ENCODE measurements at regions not wholly inside any gene's neighbourhood (a gene's known extent, or its start where the extent isn't known, plus 50 kb on each side); places are given as distances from the start of the nearest gene placed in this dataset.

DNA sequence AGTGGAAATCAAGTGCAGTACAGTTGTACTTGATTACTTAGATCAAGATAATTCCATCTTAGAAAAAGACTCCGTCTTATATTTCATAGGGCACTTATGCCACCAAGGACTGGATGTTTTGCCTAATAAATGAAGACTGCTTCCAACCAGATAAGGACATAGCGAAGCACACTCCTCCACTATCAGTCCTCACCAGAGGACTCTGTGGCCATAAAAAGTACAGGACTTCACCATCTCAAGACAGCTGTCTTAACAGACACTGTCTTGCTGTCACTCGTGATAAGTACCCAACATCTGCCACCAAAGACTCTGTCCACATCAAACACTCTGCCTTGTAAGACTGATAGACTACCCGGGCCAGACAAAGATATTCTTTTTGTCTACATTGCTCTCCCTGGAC lies 352.0 kb downstream of the TRAM1L1 start:
- TF ChIP-seq, protein P1, sequence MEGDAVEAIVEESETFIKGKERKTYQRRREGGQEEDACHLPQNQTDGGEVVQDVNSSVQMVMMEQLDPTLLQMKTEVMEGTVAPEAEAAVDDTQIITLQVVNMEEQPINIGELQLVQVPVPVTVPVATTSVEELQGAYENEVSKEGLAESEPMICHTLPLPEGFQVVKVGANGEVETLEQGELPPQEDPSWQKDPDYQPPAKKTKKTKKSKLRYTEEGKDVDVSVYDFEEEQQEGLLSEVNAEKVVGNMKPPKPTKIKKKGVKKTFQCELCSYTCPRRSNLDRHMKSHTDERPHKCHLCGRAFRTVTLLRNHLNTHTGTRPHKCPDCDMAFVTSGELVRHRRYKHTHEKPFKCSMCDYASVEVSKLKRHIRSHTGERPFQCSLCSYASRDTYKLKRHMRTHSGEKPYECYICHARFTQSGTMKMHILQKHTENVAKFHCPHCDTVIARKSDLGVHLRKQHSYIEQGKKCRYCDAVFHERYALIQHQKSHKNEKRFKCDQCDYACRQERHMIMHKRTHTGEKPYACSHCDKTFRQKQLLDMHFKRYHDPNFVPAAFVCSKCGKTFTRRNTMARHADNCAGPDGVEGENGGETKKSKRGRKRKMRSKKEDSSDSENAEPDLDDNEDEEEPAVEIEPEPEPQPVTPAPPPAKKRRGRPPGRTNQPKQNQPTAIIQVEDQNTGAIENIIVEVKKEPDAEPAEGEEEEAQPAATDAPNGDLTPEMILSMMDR (IDR thresholded peaks at IDR 0.05) = no peak
- no peak for TF ChIP-seq ZFX (IDR thresholded peaks at IDR 0.05; ENCODE audit: borderline replicate concordance)

Data from 22Rv1 (cell line).